Activated naive CD8-positive, alpha-beta T cell treated with anti-CD3 and anti-CD28 coated beads, Interleukin-2, amount 10 ng/mL, durations not matched to agents 7 days and 5 days (primary cell): ENCODE measurements at regions not wholly inside any gene's neighbourhood (a gene's known extent, or its start where the extent isn't known, plus 50 kb on each side); places are given as distances from the start of the nearest gene placed in this dataset.

Experiments
- ATAC-seq: fragments of 150-1000 bp; cut with Tn5 transposase; one replicate; pipeline ENCODE4 v1.10.0; 2021; ENCODE audit warnings: low read depth, moderate library complexity
- POLR2A ChIA-PET: fragments of 350-600 bp; sonication (Branson Sonifier 250); formaldehyde crosslinking; loops from one replicate; lab custom pipeline; 2021; ENCODE audit warnings: antibody characterized with exemption; lab: Charles Lee
- DNase-seq: peaks from one replicate; pipeline ENCODE4 v3.0.0; 2021
- H3K27ac Mint-ChIP-seq: one replicate; pipeline ENCODE4 v1.8.0; 2022; ENCODE audit warnings: mild to moderate bottlenecking, mixed read lengths
- H3K27me3 Mint-ChIP-seq: one replicate; pipeline ENCODE4 v1.8.0; 2022; ENCODE audit warnings: mild to moderate bottlenecking, moderate library complexity, mixed read lengths
- H3K36me3 Mint-ChIP-seq: one replicate; pipeline ENCODE4 v1.8.0; 2021; ENCODE audit warnings: mild to moderate bottlenecking, mixed read lengths
- H3K4me1 Mint-ChIP-seq: one replicate; pipeline ENCODE4 v1.8.0; 2021; ENCODE audit warnings: mixed read lengths
- H3K4me3 Mint-ChIP-seq: one replicate; pipeline ENCODE4 v1.8.0; 2022; ENCODE audit warnings: mild to moderate bottlenecking, moderate library complexity, mixed read lengths
- H3K9me3 Mint-ChIP-seq: one replicate; pipeline ENCODE4 v1.8.0; 2021; ENCODE audit warnings: mixed read lengths

DNA sequence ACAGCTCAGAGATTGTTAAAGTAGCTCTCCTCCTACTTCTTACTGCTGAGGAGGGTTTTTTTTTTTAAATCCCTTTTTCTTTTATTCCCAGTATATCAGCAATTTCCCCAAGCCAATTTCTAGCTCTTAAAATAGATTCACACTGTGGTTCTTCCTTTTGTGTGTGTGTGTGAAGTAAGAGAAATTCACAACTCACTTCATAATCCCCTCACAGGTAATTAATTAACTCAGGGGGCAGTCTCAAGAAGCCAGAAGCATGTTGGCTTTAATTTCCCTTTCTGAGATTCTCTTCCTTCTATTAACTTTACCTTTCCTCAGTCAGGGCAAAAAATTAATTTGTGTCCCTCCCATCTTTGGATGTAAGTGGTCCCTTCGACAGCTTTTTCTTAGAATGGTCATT, 71.0 kb upstream of the HMHB1 start:
- ATAC-seq = no peak

DNA sequence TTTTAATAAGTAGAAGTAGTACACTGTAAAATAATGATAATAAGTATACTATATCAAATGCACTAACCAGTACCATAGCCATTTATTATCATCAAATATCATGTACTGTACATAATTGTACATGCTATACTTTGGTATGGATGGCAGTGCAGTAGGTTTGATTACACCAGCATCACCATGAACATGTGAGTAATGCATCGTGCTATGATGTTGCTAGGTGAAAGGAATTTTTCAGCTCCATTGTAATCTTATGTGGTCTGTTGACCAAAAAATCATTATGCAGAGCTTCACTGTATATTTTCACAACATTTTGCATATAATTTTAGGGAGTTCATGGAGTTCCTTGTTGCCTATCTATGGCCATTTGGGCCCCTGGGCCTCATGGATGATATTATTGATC, 72.2 kb upstream of the HMHB1 start:
- no peak overlapping the region for H3K27ac Mint-ChIP-seq
- no peak for DNase-seq
- ATAC-seq = no peak
- no peaks in the 10 kb centered on the region for H3K36me3 Mint-ChIP-seq
- no peak overlapping the region for H3K4me3 Mint-ChIP-seq
- H3K27me3 Mint-ChIP-seq = peaks cover 5% of the 10 kb centered on the region
- H3K9me3 Mint-ChIP-seq = no peaks in the 10 kb centered on the region
- POLR2A ChIA-PET = no interaction called here
- H3K4me1 Mint-ChIP-seq = peaks cover 5% of the 10 kb centered on the region

More for the DNA sequence above, 71.0 kb upstream of the HMHB1 start:
- Mint-ChIP-seq H3K27ac (no peak overlapping the region), H3K9me3 (no peaks in the 10 kb centered on the region), H3K27me3 (peaks cover 5% of the 10 kb centered on the region), H3K4me1 (peaks cover 5% of the 10 kb centered on the region), H3K36me3 (no peaks in the 10 kb centered on the region), H3K4me3 (no peak overlapping the region)
- no peak for DNase-seq
- POLR2A ChIA-PET = no interaction called here

DNA sequence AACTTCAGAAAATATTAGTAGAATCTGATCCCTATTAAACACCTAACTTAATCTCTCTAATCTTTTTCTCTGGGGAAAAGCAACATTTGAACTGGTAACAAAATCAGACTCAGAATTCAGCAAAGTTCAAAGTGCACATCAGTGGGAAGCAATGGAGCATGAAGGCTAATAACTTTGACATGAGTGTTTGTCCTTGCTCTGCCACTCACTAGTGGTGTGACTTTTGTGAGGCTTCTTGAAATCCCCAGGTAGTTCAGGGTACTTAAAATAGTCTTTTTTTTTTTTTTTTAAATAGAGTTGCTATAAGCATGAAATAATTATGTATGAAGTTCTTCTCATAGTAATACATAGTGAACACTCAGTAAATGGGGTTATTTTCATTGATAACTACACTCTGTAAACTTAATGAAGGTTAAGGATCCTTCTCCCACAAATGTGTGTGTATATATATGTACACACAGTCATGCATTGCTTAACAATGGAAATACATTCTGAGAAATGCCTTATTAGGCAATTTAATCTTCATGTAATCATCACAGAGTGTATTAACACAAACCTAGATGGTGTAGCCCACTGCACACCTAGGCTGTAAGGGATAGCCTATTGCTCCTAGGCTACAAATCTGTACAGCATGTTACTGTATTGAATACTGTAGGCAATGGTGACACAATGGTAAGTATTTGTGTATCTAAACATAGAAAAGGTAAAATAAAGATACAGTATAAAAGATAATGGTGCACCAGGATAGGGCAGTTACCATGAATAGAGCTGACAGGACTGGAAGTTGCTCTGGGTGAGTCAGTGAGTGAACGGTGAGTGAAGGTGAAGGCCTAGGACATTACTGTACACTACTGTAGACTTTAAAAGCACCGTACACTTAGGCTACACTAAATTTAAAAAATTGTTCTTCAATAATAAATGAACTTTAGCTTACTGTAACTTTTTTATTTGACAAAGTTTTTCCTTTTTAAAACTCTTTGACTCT, 73.3 kb upstream of the HMHB1 start:
- DNase-seq (no peak), ATAC-seq (no peak)
- Mint-ChIP-seq H3K27ac (no peak overlapping the region), H3K27me3 (peaks cover 3% of the 10 kb centered on the region), H3K4me1 (peaks cover 5% of the 10 kb centered on the region), H3K4me3 (no peak overlapping the region), H3K36me3 (no peaks in the 10 kb centered on the region), H3K9me3 (no peaks in the 10 kb centered on the region)
- POLR2A ChIA-PET = no interaction called here

DNA sequence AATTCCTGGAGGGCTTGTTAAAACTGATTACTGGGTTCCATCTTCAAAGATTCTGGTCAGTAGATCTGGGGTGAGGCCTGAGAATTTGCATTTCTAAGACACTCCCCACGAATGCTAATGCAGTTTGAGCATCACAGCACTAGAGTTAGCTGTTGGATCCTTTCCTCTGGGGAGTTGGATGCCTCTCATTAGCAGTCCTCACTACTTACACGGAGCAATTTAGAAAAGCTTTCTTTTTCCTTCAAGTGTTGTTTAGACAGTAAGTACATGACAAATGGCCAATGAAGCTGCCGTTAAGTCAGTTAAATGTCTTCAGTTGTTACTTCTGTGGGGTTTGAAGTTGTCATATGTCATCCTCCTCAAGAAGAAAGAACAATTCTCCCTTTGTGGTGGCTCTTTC, 74.9 kb upstream of the HMHB1 start:
- Mint-ChIP-seq H3K36me3 (no peaks in the 10 kb centered on the region), H3K4me3 (no peak overlapping the region), H3K27me3 (no peaks in the 10 kb centered on the region), H3K27ac (no peak overlapping the region), H3K4me1 (peaks cover 5% of the 10 kb centered on the region), H3K9me3 (peaks cover 2% of the 10 kb centered on the region)
- no peak for ATAC-seq
- POLR2A ChIA-PET = no interaction called here
- DNase-seq = no peak

DNA sequence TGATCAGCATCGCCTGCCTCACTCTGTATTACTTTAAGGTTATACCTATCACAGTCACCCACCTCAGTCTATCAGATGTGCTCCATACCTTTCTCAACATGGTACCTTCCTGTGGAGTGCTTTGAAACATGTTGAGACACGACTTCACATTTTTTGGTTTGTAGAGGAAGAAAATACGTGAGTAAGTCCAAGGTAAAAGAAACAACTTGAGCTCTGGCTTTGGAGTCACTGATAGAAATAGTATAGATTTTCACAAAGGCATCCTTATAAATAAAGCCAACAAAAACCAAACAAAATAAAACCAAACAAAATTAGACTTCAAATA, 77.5 kb upstream of the HMHB1 start:
- Mint-ChIP-seq H3K4me3 (no peak overlapping the region), H3K9me3 (peaks cover 5% of the 10 kb centered on the region), H3K27ac (no peak overlapping the region), H3K4me1 (no peaks in the 10 kb centered on the region), H3K27me3 (peaks cover 2% of the 10 kb centered on the region), H3K36me3 (no peaks in the 10 kb centered on the region)
- no peak for ATAC-seq
- DNase-seq = no peak
- POLR2A ChIA-PET = no interaction called here

DNA sequence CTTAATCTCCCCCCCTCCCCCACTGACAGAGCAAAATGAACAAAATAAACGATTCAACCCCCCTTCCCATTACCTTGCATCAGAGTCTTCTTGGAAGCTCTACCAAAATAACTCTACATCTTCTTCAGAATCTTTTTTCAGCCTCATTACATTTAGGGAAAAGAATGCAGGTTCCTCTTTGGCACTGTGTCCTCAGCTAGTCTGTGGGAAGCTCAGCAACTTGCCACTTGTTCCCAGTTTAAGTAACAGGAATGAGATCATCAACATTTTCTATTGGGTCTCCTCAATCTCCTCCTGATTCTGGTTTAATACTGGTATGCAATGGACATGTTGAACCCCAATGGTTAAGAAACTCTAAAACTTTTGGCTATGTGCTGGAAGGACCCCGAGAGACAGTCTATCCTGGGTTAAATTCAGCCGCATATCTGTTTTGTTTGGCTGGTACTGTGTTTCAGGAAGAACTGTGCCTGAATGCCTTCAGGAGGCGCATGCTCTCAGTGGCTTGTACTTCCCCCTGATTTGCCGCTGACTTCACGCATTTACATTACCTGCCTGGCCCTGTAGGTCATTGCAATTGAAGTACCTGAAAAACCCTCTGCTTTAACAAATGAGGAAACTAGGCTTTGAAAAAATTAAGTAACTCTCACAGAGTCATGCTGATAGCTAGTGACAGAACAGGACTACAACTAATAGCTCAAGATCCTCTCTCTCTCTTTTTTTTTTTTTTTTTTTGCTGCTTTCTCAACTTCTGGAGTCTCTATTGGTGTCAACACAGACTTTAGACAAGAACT, 78.1 kb upstream of the HMHB1 start:
- Mint-ChIP-seq H3K9me3 (peaks cover 5% of the 10 kb centered on the region), H3K4me3 (no peak overlapping the region), H3K36me3 (no peaks in the 10 kb centered on the region), H3K27me3 (peaks cover 2% of the 10 kb centered on the region), H3K4me1 (no peaks in the 10 kb centered on the region), H3K27ac (no peak overlapping the region)
- DNase-seq (no peak), ATAC-seq (no peak)
- POLR2A ChIA-PET = no interaction called here

DNA sequence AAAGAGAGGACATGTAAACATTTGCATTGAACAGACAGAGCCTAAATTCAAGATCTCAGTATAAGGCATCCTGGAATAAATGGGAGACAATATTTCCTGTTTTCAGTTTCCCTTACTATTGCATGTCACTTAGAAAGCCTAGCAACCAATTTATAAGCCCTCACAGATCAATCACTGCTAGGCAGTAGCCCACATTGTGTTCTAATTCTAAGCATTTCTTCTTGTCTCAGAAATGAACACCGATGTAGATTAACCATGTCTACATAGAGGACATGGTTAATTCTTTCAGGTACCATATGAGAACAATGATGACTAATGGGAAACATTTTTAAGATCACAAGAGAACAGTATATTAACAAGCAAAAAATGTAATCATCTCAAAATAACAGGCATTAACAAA, 79.6 kb upstream of the HMHB1 start:
- Mint-ChIP-seq H3K27me3 (peaks cover 2% of the 10 kb centered on the region), H3K4me3 (no peak overlapping the region), H3K36me3 (no peaks in the 10 kb centered on the region), H3K9me3 (peaks cover 5% of the 10 kb centered on the region), H3K27ac (no peak overlapping the region), H3K4me1 (no peaks in the 10 kb centered on the region)
- ATAC-seq (no peak), DNase-seq (no peak)
- POLR2A ChIA-PET = no interaction called here

DNA sequence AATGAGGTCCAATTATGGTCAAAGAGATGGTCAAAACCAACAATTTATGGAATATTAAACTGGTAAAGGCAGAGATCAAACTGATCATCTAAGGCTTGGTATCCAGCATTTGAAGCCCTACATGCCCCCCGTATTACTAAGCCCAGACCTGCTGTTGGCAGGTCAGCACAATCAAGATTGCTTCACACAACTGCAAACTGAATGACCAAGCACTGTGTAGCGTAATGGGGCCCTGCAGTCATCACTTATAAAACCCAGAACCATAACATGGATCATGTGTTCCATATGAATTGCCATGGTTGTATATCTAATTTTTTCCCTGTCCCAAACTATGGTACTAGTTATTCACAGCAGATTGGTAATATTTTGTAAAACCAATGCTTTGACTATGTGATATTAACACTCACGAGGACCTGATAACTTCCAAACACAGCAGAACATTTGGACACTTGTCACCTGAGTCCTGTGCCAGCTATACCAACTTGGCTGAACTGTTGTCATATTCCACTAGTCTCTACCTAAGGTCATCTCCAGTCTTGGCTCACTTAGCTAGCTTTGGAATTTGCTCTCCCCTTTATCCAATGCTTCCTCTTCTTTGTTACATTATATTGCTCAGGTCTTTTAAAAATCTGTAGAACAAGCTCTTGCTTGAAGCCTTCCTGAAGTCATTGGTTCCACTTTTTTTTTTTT, 81.7 kb upstream of the HMHB1 start:
- Mint-ChIP-seq H3K4me1 (no peaks in the 10 kb centered on the region), H3K9me3 (peaks cover 10% of the 10 kb centered on the region), H3K27ac (no peak overlapping the region), H3K36me3 (no peaks in the 10 kb centered on the region), H3K27me3 (peaks cover 2% of the 10 kb centered on the region), H3K4me3 (no peak overlapping the region)
- DNase-seq (no peak), ATAC-seq (no peak)
- POLR2A ChIA-PET = no interaction called here

DNA sequence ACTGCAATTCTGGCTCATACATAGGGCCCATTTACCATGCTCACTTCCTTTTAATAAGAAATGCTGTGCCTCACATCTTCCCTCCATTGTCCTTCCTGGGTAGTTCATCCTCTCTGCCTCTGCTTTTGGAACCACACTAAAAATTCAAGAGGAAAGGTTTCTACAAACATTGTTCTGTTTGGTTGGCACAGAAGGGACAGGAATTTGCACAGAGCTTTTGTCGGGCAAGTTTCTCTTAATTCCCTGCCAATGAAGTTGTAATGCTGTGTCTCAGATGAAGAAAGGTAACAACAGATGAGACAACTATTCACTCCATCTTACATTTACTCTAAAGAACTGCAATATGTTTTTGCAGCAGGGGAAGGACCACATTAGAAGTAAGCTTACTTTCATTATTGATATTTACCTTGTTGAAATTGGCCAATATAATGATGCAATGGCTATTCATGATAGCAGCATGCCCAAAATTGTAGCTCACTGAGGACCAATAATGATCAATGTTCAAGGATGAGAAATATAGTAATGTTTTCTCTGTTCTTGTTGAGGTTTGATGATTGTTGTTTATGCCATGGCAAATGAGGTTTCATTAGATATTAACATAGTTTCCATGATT, 82.5 kb upstream of the HMHB1 start:
- Mint-ChIP-seq H3K9me3 (peaks cover 16% of the 10 kb centered on the region), H3K4me3 (no peak overlapping the region), H3K36me3 (peaks cover 1% of the 10 kb centered on the region), H3K27ac (no peak overlapping the region), H3K27me3 (peaks cover 2% of the 10 kb centered on the region), H3K4me1 (no peaks in the 10 kb centered on the region)
- no peak for DNase-seq
- POLR2A ChIA-PET = no interaction called here
- ATAC-seq = no peak

DNA sequence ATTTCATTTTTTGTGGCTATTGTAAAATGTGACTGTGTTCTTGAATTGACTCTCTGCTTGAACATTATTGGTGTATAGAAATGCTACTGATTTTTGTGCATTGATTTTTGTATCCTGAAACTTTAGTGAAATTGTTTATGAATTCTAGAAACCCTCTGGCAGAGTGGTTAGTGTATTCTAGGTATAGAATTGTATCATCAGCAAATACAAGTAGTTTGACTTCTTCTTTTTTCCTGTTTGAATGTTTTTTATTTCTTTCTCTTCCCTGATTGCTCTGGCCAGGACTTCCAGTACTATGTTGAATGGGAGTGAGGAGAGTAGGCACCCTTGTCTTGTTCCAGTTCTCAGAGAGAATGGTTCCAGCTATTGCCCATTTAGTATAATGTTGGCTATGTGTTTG, 88.8 kb upstream of the HMHB1 start:
- peaks cover 5% of the 10 kb centered on the region for H3K27me3 Mint-ChIP-seq
- no peaks in the 10 kb centered on the region for H3K4me1 Mint-ChIP-seq
- no peak overlapping the region for H3K4me3 Mint-ChIP-seq
- H3K9me3 Mint-ChIP-seq = peaks cover 26% of the 10 kb centered on the region
- no peak overlapping the region for H3K27ac Mint-ChIP-seq
- DNase-seq = no peak
- peaks cover 1% of the 10 kb centered on the region for H3K36me3 Mint-ChIP-seq
- ATAC-seq = no peak
- POLR2A ChIA-PET = no interaction called here

DNA sequence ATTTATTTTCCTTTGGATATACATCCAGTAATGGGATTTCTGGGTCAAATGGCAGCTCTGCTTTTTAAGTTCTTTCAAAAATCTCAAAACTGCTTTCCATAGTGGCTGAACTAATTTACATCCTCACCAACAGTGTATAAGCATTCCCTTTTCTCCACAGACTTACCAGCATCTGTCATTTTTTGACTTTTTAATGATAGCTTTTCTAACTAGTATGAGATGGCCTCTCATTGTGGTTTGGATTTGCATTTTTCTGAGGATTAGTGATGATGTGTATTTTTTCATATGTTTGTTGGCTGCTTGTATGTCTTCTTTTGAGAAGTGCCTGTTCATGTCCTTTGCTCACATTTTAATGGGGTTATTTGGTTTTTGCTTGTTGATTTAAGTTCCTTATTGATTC, 90.0 kb upstream of the HMHB1 start:
- H3K9me3 Mint-ChIP-seq = peaks cover 25% of the 10 kb centered on the region
- H3K27ac Mint-ChIP-seq = no peak overlapping the region
- POLR2A ChIA-PET = no interaction called here
- H3K4me3 Mint-ChIP-seq = no peak overlapping the region
- peaks cover 1% of the 10 kb centered on the region for H3K36me3 Mint-ChIP-seq
- H3K4me1 Mint-ChIP-seq = no peaks in the 10 kb centered on the region
- no peak for ATAC-seq
- DNase-seq = no peak
- peaks cover 5% of the 10 kb centered on the region for H3K27me3 Mint-ChIP-seq

DNA sequence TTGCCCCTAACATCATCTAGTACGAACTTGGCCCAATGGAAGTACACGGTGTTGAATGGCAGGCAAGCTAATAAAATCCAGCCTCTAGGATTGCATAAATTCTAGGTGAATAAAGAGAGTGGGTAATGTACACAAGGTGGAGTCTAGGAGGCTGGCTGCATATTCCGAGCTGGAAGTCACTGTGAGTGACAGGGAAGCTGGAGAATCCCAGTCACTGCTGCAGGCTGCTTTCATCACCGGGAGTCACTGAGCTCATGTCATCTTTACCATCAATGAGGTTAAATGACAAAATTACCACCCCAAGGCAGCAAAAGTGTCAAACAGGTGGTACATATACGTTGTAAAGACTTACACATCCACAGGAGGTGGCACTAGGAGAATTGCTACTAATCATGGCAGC, 91.3 kb upstream of the HMHB1 start:
- H3K27ac Mint-ChIP-seq = no peak overlapping the region
- H3K36me3 Mint-ChIP-seq = peaks cover 1% of the 10 kb centered on the region
- POLR2A ChIA-PET = no interaction called here
- H3K9me3 Mint-ChIP-seq = peaks cover 24% of the 10 kb centered on the region
- H3K27me3 Mint-ChIP-seq = peaks cover 5% of the 10 kb centered on the region
- H3K4me3 Mint-ChIP-seq = no peak overlapping the region
- DNase-seq = no peak
- no peak for ATAC-seq
- no peaks in the 10 kb centered on the region for H3K4me1 Mint-ChIP-seq

DNA sequence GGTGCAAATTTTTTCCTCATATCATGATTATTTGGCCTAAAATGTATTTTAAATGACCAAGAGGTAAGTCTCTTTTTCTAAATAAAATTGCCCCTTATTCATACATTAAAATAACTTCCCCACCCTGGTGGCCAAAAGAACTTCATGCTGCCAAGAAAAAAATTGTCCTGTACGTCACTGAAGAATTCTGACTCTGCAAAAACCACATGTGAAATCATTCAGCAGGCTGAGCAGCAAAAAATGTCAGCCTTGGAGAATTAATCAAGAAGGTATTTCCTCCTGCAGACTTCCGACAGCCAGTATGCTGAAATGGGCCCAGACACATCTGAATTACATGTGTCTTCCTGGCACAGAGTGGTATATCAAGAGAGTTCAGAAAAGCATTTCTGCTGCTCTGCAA, 94.6 kb upstream of the HMHB1 start:
- H3K4me3 Mint-ChIP-seq = no peak overlapping the region
- no peaks in the 10 kb centered on the region for H3K36me3 Mint-ChIP-seq
- DNase-seq (no peak), ATAC-seq (no peak)
- H3K9me3 Mint-ChIP-seq = peaks cover 4% of the 10 kb centered on the region
- H3K27me3 Mint-ChIP-seq = no peaks in the 10 kb centered on the region
- no peaks in the 10 kb centered on the region for H3K4me1 Mint-ChIP-seq
- no peak overlapping the region for H3K27ac Mint-ChIP-seq
- POLR2A ChIA-PET = no interaction called here
